ENCODE measurements at regions not wholly inside any gene's neighbourhood (a gene's known extent, or its start where the extent isn't known, plus 50 kb on each side); places are given as distances from the start of the nearest gene placed in this dataset.

GRCh38 chr4:180336494-180337090, 1906.6 kb upstream of the TENM3 start:
- no peak for TF ChIP-seq CTCF (IDR thresholded peaks at IDR 0.05)
- no peak for TF ChIP-seq POLR2A (IDR thresholded peaks at IDR 0.05; ENCODE audit: low read depth)
- no peak for TF ChIP-seq EP300 (IDR thresholded peaks at IDR 0.05)
- TF ChIP-seq POLR2AphosphoS5 (IDR thresholded peaks at IDR 0.05) = no peak

Measured in esophagus muscularis mucosa (tissue), 4 donors.